Omental fat pad (tissue), 3 donors: ENCODE measurements at regions not wholly inside any gene's neighbourhood (a gene's known extent, or its start where the extent isn't known, plus 50 kb on each side); places are given as distances from the start of the nearest gene placed in this dataset.
"Not testable (repeated sequence)": the region's sequence is repeated elsewhere in the genome, so short reads cannot be mapped to it uniquely, and the experiment has no call there.

ENCODE experiments used
- ATAC-seq: fragments of 150-250 bp; one replicate; pipeline ENCODE4 v1.9.1; 2016; ENCODE audit warnings: mild to moderate bottlenecking, moderate library complexity; ENCODE audit not compliant: low FRiP score
- DNase-seq: peaks from one replicate; pipeline ENCODE4 v3.0.0-alpha.2; 2019; ENCODE audit warnings: low spot score
- TF ChIP-seq, protein P1 (sequence below), 3 donors: fragments of 450-650 bp; IDR thresholded peaks; one replicate each; pipeline ENCODE4 v1.5.1; 2016 to 2017; ENCODE audit warnings: antibody characterized with exemption in 3 of 3, mild to moderate bottlenecking in 3 of 3, moderate library complexity in 2 of 3

DNA sequence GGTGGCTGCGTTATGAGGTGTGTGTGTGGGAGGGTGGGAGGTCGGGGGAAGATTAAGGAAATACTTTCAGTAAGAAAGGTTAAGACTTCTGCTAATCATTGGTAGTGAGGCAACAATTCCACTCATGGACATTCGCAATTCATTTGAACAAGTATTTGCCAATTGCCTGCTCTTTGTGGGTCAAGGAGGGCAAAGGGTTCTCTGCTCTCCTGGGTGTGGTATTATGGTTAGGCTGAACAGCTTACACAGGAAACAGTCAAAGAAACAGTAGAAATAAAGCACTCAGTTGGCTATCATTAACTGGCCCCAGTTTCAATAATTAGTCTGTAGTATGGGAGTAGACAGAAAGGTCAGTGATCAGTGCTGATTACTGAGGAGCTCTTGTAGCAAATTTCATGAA is 357.0 kb upstream of the FANCL start:
- DNase-seq (no peak), ATAC-seq (no peak)
- TF ChIP-seq, protein P1, sequence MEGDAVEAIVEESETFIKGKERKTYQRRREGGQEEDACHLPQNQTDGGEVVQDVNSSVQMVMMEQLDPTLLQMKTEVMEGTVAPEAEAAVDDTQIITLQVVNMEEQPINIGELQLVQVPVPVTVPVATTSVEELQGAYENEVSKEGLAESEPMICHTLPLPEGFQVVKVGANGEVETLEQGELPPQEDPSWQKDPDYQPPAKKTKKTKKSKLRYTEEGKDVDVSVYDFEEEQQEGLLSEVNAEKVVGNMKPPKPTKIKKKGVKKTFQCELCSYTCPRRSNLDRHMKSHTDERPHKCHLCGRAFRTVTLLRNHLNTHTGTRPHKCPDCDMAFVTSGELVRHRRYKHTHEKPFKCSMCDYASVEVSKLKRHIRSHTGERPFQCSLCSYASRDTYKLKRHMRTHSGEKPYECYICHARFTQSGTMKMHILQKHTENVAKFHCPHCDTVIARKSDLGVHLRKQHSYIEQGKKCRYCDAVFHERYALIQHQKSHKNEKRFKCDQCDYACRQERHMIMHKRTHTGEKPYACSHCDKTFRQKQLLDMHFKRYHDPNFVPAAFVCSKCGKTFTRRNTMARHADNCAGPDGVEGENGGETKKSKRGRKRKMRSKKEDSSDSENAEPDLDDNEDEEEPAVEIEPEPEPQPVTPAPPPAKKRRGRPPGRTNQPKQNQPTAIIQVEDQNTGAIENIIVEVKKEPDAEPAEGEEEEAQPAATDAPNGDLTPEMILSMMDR (IDR thresholded peaks at IDR 0.05), result no peak

DNA sequence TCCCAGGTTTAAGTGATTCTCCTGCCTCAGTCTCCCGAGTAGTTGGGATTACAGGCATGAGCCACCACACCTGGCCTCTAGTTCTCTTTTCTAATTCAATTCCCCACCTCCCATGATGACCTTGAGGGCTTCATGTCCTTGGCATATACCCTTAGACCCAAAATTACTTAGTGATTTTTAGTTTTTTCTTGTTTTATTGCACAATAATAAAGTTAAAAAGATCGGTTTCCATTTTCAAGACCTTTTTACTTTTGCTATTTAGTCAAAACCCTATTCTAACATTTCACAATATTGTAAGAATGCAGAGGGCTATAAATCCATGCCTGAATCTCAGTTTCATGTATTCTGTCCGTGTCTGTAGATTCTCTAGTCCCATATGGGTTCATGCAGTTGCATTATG is 354.6 kb upstream of the FANCL start:
- no peak for DNase-seq
- TF ChIP-seq, protein P1 (IDR thresholded peaks at IDR 0.05), result no peak
- no peak for ATAC-seq

DNA sequence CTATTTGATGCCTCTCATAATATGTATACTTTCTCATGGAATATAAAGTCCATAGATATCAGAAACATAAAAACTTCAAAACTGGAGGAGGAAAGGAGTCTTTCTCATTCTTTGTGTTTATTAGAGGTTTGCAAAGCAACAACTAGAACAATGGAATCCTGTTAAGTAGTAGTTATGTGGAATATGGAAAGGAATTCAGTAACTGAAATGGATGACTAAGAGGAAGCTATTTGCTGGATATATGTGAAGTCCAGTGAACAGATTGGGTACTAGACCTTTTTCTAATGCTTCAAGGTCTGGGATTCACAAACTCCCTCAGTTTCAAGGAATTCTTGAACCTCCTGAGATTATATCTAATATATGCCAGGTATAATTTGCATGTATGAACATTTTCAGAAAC is 353.6 kb upstream of the FANCL start:
- ATAC-seq (no peak), DNase-seq (no peak)
- TF ChIP-seq, protein P1 (IDR thresholded peaks at IDR 0.05), result no peak

DNA sequence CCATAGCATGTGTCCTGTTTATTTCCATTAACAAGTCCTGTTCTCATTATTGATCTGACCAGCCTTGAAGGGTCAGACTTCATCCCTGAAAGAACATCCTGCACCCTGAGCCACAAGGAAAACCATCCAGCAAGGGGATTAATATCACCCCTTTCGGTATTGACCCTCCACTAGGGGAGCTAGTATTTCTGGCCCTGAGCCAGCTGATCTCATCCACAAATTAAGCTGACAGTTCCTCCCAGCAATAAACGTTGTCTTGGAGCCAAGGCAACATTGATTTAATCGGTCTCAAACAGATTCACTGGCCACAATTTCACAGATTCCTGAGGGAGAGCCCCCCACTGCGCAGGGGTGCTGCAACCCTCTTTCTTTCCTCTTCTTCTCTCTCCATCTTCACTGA is 353.1 kb upstream of the FANCL start:
- DNase-seq (no peak), ATAC-seq (no peak)
- TF ChIP-seq, protein P1 (IDR thresholded peaks at IDR 0.05), result no peak

DNA sequence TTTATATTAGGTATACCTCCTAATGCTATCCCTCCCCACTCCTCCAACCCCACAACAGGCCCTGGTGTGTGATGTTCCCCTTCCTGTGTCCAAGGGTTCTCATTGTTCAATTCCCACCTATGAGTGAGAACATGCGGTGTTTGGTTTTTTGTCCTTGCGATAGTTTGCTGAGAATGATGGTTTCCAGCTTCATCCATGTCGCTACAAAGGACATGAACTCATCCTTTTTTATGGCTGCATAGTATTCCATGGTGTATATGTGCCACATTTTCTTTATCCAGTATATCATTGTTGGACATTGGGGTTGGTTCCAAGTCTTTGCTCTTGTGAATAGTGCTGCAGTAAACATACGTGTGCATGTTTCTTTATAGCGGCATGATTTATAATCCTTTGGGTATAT is 345.1 kb upstream of the FANCL start:
- not testable (repeated sequence) for DNase-seq, ATAC-seq

DNA sequence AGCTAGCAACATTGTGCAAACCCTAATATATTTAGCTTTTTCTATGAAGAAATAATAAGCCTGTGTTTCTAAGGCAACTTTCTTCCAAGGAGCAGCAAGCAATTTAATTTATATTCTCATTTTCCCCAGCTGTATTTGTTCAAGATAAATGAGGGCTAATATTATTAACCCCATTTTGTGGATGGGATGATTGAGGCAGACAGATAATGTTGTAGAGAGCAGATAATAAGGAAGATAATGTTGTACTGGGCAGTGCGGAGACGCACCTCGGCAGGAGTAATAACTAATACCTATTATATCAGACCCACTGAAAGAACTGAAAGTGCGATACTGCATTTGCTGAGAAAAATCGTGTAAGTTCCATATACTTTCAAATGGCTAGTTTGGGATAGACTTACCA is 344.1 kb upstream of the FANCL start:
- ATAC-seq, result no peak
- no peak for DNase-seq
- TF ChIP-seq, protein P1 (IDR thresholded peaks at IDR 0.05), result no peak

DNA sequence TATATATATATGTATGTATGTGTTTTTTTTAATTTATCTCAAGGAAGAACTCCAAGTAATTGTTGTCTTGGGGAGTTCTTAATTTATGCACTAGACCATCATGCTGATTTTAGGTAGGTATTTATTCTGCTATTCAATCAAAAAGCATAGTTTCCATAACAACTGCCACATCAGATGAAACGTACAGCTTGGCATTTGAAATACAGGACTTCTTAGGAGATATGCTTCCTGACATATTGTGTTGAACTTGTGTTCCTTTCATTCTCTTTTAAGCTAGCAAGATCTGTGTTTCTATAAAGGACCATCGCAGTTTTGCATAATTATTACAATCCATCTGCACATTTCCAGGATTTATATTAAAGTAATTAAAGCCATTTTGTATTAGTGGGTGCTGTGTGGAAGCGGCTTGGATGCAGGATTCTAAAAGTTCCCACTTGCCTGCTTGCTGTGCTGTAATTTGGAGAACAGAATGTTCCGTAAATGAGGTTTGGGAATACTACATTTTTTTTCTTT is 343.5 kb upstream of the FANCL start:
- DNase-seq (no peak), ATAC-seq (no peak)
- TF ChIP-seq, protein P1 (IDR thresholded peaks at IDR 0.05), result no peak

DNA sequence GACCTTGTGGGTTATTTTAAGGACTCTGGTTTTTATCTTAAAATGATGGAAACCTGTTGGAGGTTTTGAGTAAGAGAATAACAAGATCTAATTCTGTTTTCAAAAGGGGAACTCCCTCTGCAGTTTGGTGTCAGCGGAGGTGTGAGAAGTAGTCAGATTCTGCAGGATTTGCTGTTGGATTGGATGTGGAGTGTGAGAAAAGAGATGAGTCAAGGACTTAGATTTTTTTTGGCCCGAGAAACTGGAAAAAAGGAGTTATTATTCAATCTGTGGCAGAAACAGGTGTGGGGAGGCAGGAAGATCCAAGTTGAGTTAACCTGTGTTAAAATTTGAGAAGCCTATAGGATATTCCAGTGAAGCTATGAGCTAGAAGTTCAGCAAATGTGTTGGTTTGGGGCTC is 337.2 kb upstream of the FANCL start:
- DNase-seq, result no peak
- TF ChIP-seq, protein P1 (IDR thresholded peaks at IDR 0.05), result no peak

More for the DNA sequence above, 337.2 kb upstream of the FANCL start:
- no peak for ATAC-seq
